ENCODE measurements at regions not wholly inside any gene's neighbourhood (a gene's known extent, or its start where the extent isn't known, plus 50 kb on each side); places are given as distances from the start of the nearest gene placed in this dataset.

- no peaks in the 10 kb centered on the region for H3K9me3 ChIP-seq (ENCODE audit: low read length)
- H3K4me3 ChIP-seq (ENCODE audit: low read length) = no peak overlapping the region
- no peaks in the 10 kb centered on the region for H4K20me1 ChIP-seq (ENCODE audit: insufficient read depth)
Observed at GRCh38 chr6:110041830-110042229, 63.7 kb downstream of the GPR6 start.

GRCh38 chr6:110042670-110043296 lies 64.7 kb downstream of the GPR6 start:
- no peak overlapping the region for H3K4me3 ChIP-seq (ENCODE audit: low read length)
- H2AFZ ChIP-seq (ENCODE audit: low read depth, low read length) = no peak overlapping the region
- no peak overlapping the region for H3K9ac ChIP-seq (ENCODE audit: low read length)
- H3K79me2 ChIP-seq (replicated peaks; ENCODE audit: insufficient read depth, low read length) = no peaks in the 10 kb centered on the region
- H4K20me1 ChIP-seq (ENCODE audit: insufficient read depth) = no peaks in the 10 kb centered on the region
- no peaks in the 10 kb centered on the region for H3F3A ChIP-seq (ENCODE audit: insufficient read depth, low read length, poor library complexity, severe bottlenecking)
- no peaks in the 10 kb centered on the region for H3K27me3 ChIP-seq (ENCODE audit: insufficient read depth, low read depth, low read length)
- H3K27ac ChIP-seq (ENCODE audit: low read length) = no peak overlapping the region
- H3K4me2 ChIP-seq (ENCODE audit: low read length) = no peak overlapping the region
- no peak for TF ChIP-seq TAF1 (IDR thresholded peaks at IDR 0.05; ENCODE audit: low read depth)
- no peak for TF ChIP-seq EP300 (conservative IDR thresholded peaks at IDR 0.05; ENCODE audit: poor library complexity, severe bottlenecking)
- TF ChIP-seq CTCF (IDR thresholded peaks at IDR 0.05; ENCODE audit: poor library complexity, severe bottlenecking) = no peak
- TF ChIP-seq SMC3 (conservative IDR thresholded peaks at IDR 0.05; ENCODE audit: poor library complexity) = no peak
- TF ChIP-seq RAD21 (conservative IDR thresholded peaks at IDR 0.05) = no peak
- no peak for TF ChIP-seq POLR2AphosphoS5 (IDR thresholded peaks at IDR 0.05)
- no peak for TF ChIP-seq EZH2 (IDR thresholded peaks at IDR 0.05; ENCODE audit: borderline replicate concordance, insufficient read depth, low read length, poor library complexity, severe bottlenecking)
- no peaks in the 10 kb centered on the region for H3K36me3 ChIP-seq (ENCODE audit: insufficient read depth, low read length)
- no peaks in the 10 kb centered on the region for H3K9me3 ChIP-seq (ENCODE audit: low read length)
- H3K9me2 ChIP-seq (ENCODE audit: insufficient read depth, low read length) = no peaks in the 10 kb centered on the region

More at GRCh38 chr6:110041830-110042229, 63.7 kb downstream of the GPR6 start:
- Histone ChIP-seq H3F3A (ENCODE audit: insufficient read depth, low read length, poor library complexity, severe bottlenecking) (no peaks in the 10 kb centered on the region), H3K9me2 (ENCODE audit: insufficient read depth, low read length) (no peaks in the 10 kb centered on the region), H3K27ac (ENCODE audit: low read length) (no peak overlapping the region), H3K79me2 (replicated peaks; ENCODE audit: insufficient read depth, low read length) (no peaks in the 10 kb centered on the region), H3K36me3 (ENCODE audit: insufficient read depth, low read length) (no peaks in the 10 kb centered on the region), H3K27me3 (ENCODE audit: insufficient read depth, low read depth, low read length) (no peaks in the 10 kb centered on the region), H3K9ac (ENCODE audit: low read length) (no peak overlapping the region), H3K4me2 (ENCODE audit: low read length) (no peak overlapping the region), H2AFZ (ENCODE audit: low read depth, low read length) (no peak overlapping the region)
- TF ChIP-seq MXI1 (conservative IDR thresholded peaks at IDR 0.05; ENCODE audit: poor library complexity, severe bottlenecking) (no peak), POLR2AphosphoS5 (IDR thresholded peaks at IDR 0.05) (no peak), CTCF (IDR thresholded peaks at IDR 0.05; ENCODE audit: poor library complexity, severe bottlenecking) (no peak), TAF1 (IDR thresholded peaks at IDR 0.05; ENCODE audit: low read depth) (no peak), RAD21 (conservative IDR thresholded peaks at IDR 0.05) (no peak), REST (IDR thresholded peaks at IDR 0.05; ENCODE audit: borderline replicate concordance) (no peak), SMC3 (conservative IDR thresholded peaks at IDR 0.05; ENCODE audit: poor library complexity) (no peak), EP300 (conservative IDR thresholded peaks at IDR 0.05; ENCODE audit: poor library complexity, severe bottlenecking) (no peak), EZH2 (IDR thresholded peaks at IDR 0.05; ENCODE audit: borderline replicate concordance, insufficient read depth, low read length, poor library complexity, severe bottlenecking) (no peak)
